NCI-H146 (cell line): ENCODE measurements at regions not wholly inside any gene's neighbourhood (a gene's known extent, or its start where the extent isn't known, plus 50 kb on each side); places are given as distances from the start of the nearest gene placed in this dataset.

ENCODE experiments used
- DNase-seq: peaks from one replicate; lab custom pipeline; 2025; lab: John Stamatoyannopoulos, UW

- no peak for DNase-seq
Measured at GRCh38 chr12:59041241-59042121, 121.2 kb upstream of the LRIG3 start.

GRCh38 chr12:59040656-59041055 is 120.4 kb upstream of the LRIG3 start:
- DNase-seq = peak; percentile 36

GRCh38 chr12:59040043-59040442 is 119.7 kb upstream of the LRIG3 start:
- DNase-seq = no peak

GRCh38 chr12:59039005-59039404 is 118.7 kb upstream of the LRIG3 start:
- no peak for DNase-seq

GRCh38 chr12:59036973-59037762 is 116.9 kb upstream of the LRIG3 start:
- no peak for DNase-seq

- DNase-seq = no peak
Measured at GRCh38 chr12:59036347-59036746, 116.0 kb upstream of the LRIG3 start.

- no peak for DNase-seq
Measured at GRCh38 chr12:59031313-59031712, 111.0 kb upstream of the LRIG3 start.

GRCh38 chr12:59030415-59030814 is 110.1 kb upstream of the LRIG3 start:
- DNase-seq = peak; percentile 8

- no peak for DNase-seq
Measured at GRCh38 chr12:59027199-59027598, 106.9 kb upstream of the LRIG3 start.

- DNase-seq = no peak
Measured at GRCh38 chr12:59023861-59024424, 103.6 kb upstream of the LRIG3 start.

- DNase-seq = no peak
Measured at GRCh38 chr12:59020073-59020946, 100.0 kb upstream of the LRIG3 start.

- DNase-seq = no peak
Measured at GRCh38 chr12:59014885-59015284, 94.6 kb upstream of the LRIG3 start.

- DNase-seq = no peak
Measured at GRCh38 chr12:59010941-59011340, 90.6 kb upstream of the LRIG3 start.

GRCh38 chr12:59010118-59010517 is 89.8 kb upstream of the LRIG3 start:
- DNase-seq = no peak

GRCh38 chr12:59007620-59008019 is 87.3 kb upstream of the LRIG3 start:
- DNase-seq = no peak

- DNase-seq = no peak
Measured at GRCh38 chr12:59005193-59005955, 85.1 kb upstream of the LRIG3 start.

- DNase-seq = peak; percentile 38
Measured at GRCh38 chr12:59004456-59004855, 84.2 kb upstream of the LRIG3 start.

GRCh38 chr12:58995666-58996363 is 75.5 kb upstream of the LRIG3 start:
- no peak for DNase-seq

- no peak for DNase-seq
Measured at GRCh38 chr12:58988643-58989344, 68.5 kb upstream of the LRIG3 start.

- no peak for DNase-seq
Measured at GRCh38 chr12:58981961-58982360, 61.7 kb upstream of the LRIG3 start.
